SK-N-SH (cell line): ENCODE measurements at regions not wholly inside any gene's neighbourhood (a gene's known extent, or its start where the extent isn't known, plus 50 kb on each side); places are given as distances from the start of the nearest gene placed in this dataset.

Experiments
- CTCF ChIA-PET: fragments of 300-600, 350-600 bp; formaldehyde crosslinking; extraction: SDS; loops from one replicate; lab custom pipeline; 2021; lab: Yijun Ruan, JAX
- POLR2A ChIA-PET: fragments of 350-600 bp; sonication (Branson Sonifier 250); formaldehyde crosslinking; extraction: SDS; loops from one replicate; lab custom pipeline; 2020; ENCODE audit warnings: antibody characterized with exemption, inconsistent platforms; lab: Yijun Ruan, JAX
- DNase-seq: peaks from one replicate; pipeline ENCODE4 v3.0.0; 2012
- H2AFZ ChIP-seq: fragments of 200-600 bp; sonication (generic); 2 replicates; pipeline ENCODE4 v1.8.1; 2016; ENCODE audit warnings: antibody characterized with exemption, mild to moderate bottlenecking, low read depth
- H3F3A ChIP-seq: fragments of 200-600 bp; sonication (generic); replicated peaks from 2 replicates; pipeline ENCODE3; 2016; ENCODE audit warnings: antibody characterized with exemption, mild to moderate bottlenecking; ENCODE audit not compliant: insufficient read depth
- H3K27ac ChIP-seq, 2 experiments: fragments of 200-500 bp in 1 of 2; fragments of 200-600 bp in 1 of 2; sonication (Bioruptor generic) in 1 of 2; sonication (generic), shearing (Covaris generic) in 1 of 2; 2 replicates each; pipeline versions ENCODE4 v1.5.1 to v1.6.1; 2014 to 2016; ENCODE audit warnings: low read depth in 2 of 2, inconsistent platforms in 1 of 2, low read length in 1 of 2, mild to moderate bottlenecking in 1 of 2, mixed read lengths in 1 of 2
- H3K27me3 ChIP-seq: fragments of 200-600 bp; sonication (generic), shearing (Covaris generic); 2 replicates; pipeline ENCODE4 v1.6.1; 2016; ENCODE audit warnings: mixed run types; ENCODE audit not compliant: insufficient read depth
- H3K36me3 ChIP-seq, 2 experiments: fragments of 200-500 bp in 1 of 2; fragments of 200-600 bp in 1 of 2; sonication (Bioruptor generic) in 1 of 2; sonication (generic) in 1 of 2; replicated peaks in 1 of 2; 2 replicates each; pipeline versions ENCODE3 to v1.5.1; 2014 to 2016; ENCODE audit warnings: low read length in 1 of 2, mild to moderate bottlenecking in 1 of 2; ENCODE audit not compliant: insufficient read depth in 2 of 2, control insufficient read depth in 1 of 2
- H3K4me1 ChIP-seq, 2 experiments: fragments of 200-500 bp in 1 of 2; fragments of 200-600 bp in 1 of 2; sonication (Bioruptor generic) in 1 of 2; sonication (generic), shearing (Covaris generic) in 1 of 2; 2 replicates each; pipeline versions ENCODE4 v1.5.1 to v1.6.1; 2014 to 2016; ENCODE audit warnings: low read depth in 1 of 2, low read length in 1 of 2, mixed run types in 1 of 2; ENCODE audit not compliant: insufficient read depth in 2 of 2, control insufficient read depth in 1 of 2
- H3K4me2 ChIP-seq: fragments of 200-600 bp; sonication (generic), shearing (Covaris generic); 2 replicates; pipeline ENCODE4 v1.6.1; 2017; ENCODE audit warnings: mixed run types
- H3K4me3 ChIP-seq, 2 experiments: fragments of 200-500 bp in 1 of 2; fragments of 200-600 bp in 1 of 2; sonication (Bioruptor generic) in 1 of 2; sonication (generic), shearing (Covaris generic) in 1 of 2; 2 replicates each; pipeline versions ENCODE4 v1.5.1 to v1.8.1; 2014 to 2016; ENCODE audit warnings: low read depth in 2 of 2, inconsistent platforms in 1 of 2, low read length in 1 of 2, mild to moderate bottlenecking in 1 of 2, mixed read lengths in 1 of 2, moderate library complexity in 1 of 2
- H3K79me2 ChIP-seq: fragments of 200-600 bp; sonication (generic); 2 replicates; pipeline ENCODE4 v1.8.1; 2017; ENCODE audit warnings: mild to moderate bottlenecking; ENCODE audit not compliant: insufficient read depth
- H3K9ac ChIP-seq: fragments of 200-600 bp; sonication (generic); 2 replicates; pipeline ENCODE4 v1.6.1; 2017; ENCODE audit warnings: mixed run types
- H3K9me2 ChIP-seq: fragments of 200-600 bp; sonication (generic); 2 replicates; pipeline ENCODE4 v1.6.1; 2017; ENCODE audit warnings: mixed run types
- H3K9me3 ChIP-seq: fragments of 200-600 bp; sonication (generic); 2 replicates; pipeline ENCODE4 v1.6.1; 2017; ENCODE audit warnings: mixed run types, mild to moderate bottlenecking, moderate library complexity
- H4K20me1 ChIP-seq: fragments of 200-600 bp; sonication (generic); 2 replicates; pipeline ENCODE4 v1.6.1; 2017; ENCODE audit warnings: mild to moderate bottlenecking, mixed run types; ENCODE audit not compliant: insufficient read depth
- CHD2 ChIP-seq: fragments of 150-350 bp; IDR thresholded peaks from 2 replicates; pipeline ENCODE4 v1.6.1; 2018; ENCODE audit warnings: low read length; ENCODE audit not compliant: partially characterized antibody
- FOSL2 ChIP-seq: IDR thresholded peaks from 2 replicates; pipeline ENCODE4 v1.4.0; 2012; ENCODE audit warnings: low read depth, mild to moderate bottlenecking, moderate library complexity, borderline replicate concordance
- FOXJ3 ChIP-seq: sonication (generic); formaldehyde crosslinking; IDR thresholded peaks from 2 replicates; pipeline ENCODE4 v1.5.1; 2020; ENCODE audit warnings: mild to moderate bottlenecking, missing genetic modification reagents
- GABPA ChIP-seq: IDR thresholded peaks from 2 replicates; pipeline ENCODE4 v1.4.0; 2012; ENCODE audit warnings: low read depth, mild to moderate bottlenecking
- JUND ChIP-seq: IDR thresholded peaks from 2 replicates; pipeline ENCODE4 v1.4.0; 2012
- MXI1 ChIP-seq: IDR thresholded peaks from 2 replicates; pipeline ENCODE4 v1.6.1; 2012; ENCODE audit warnings: mild to moderate bottlenecking, low read depth, low read length, improper control_type of control experiment
- NFIC ChIP-seq: IDR thresholded peaks from 2 replicates; pipeline ENCODE4 v1.4.0; 2012; ENCODE audit warnings: borderline replicate concordance
- POLR2AphosphoS5 ChIP-seq: IDR thresholded peaks from 2 replicates; pipeline ENCODE4 v1.6.1; 2012; ENCODE audit warnings: low read depth, low read length
- RAD21 ChIP-seq: IDR thresholded peaks from 2 replicates; pipeline ENCODE4 v1.6.1; 2012; ENCODE audit warnings: mild to moderate bottlenecking, low read length
- RCOR1 ChIP-seq: fragments of 150-350 bp; IDR thresholded peaks from 2 replicates; pipeline ENCODE4 v1.6.1; 2017; ENCODE audit warnings: antibody characterized with exemption, low read length
- RFX5 ChIP-seq: IDR thresholded peaks from 2 replicates; pipeline ENCODE4 v1.6.1; 2012; ENCODE audit warnings: mild to moderate bottlenecking, improper control_type of control experiment, low read length
- RXRA ChIP-seq: IDR thresholded peaks from 2 replicates; pipeline ENCODE4 v1.4.0; 2012; ENCODE audit warnings: low read depth, mild to moderate bottlenecking, borderline replicate concordance
- SIN3A ChIP-seq: IDR thresholded peaks from 2 replicates; pipeline ENCODE4 v1.6.1; 2012; ENCODE audit warnings: low read depth, mild to moderate bottlenecking, low read length, moderate library complexity, borderline replicate concordance
- TAF1 ChIP-seq: IDR thresholded peaks from 2 replicates; pipeline ENCODE4 v1.6.1; 2012; ENCODE audit warnings: low read depth, mild to moderate bottlenecking, low read length, moderate library complexity, borderline replicate concordance
- TCF12 ChIP-seq: IDR thresholded peaks from 2 replicates; pipeline ENCODE4 v1.4.0; 2012
- WGBS: methylation state at CpG from one replicate; pipeline ENCODE4 v1.1.6; 2017; ENCODE audit warnings: low lambda C conversion rate; 5-methylcytosine and 5-hydroxymethylcytosine counted together
- TF ChIP-seq, protein P1 (sequence below): fragments of 150-350 bp; IDR thresholded peaks from 2 replicates; pipeline ENCODE4 v1.6.1; 2017; ENCODE audit warnings: antibody characterized with exemption, low read length, low read depth, borderline replicate concordance
- TF ChIP-seq, protein P2 (sequence below): fragments of 200-600 bp; sonication (generic); IDR thresholded peaks from 2 replicates; pipeline ENCODE4 v1.6.1; 2017; ENCODE audit warnings: antibody characterized with exemption, mild to moderate bottlenecking, moderate library complexity
- TF ChIP-seq, protein P3 (sequence below): fragments of 150-350 bp; IDR thresholded peaks from 2 replicates; pipeline ENCODE4 v1.6.1; 2016; ENCODE audit warnings: mild to moderate bottlenecking, low read depth, low read length
- TF ChIP-seq, protein P4 (sequence below): IDR thresholded peaks from 2 replicates; pipeline ENCODE4 v1.4.0; 2012; ENCODE audit warnings: low read depth

DNA sequence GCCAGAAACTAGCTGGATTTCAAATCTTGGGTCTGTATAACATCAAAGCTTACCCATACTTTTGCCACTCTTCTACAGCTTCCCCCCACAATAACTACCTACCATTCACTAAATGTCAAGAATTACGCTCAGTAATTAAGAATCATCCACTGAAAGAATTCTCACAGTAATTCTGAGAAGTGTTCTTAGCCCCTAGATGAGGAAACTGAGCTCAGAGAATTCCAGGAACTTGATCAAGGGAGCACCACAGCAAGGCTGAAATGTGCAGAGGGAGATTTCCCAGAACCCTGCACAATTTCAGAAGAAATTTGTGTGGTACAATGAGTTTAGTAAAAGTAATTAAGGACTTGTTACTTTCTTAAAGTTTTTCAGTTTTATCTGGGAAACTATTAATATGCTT lies 194.5 kb upstream of the STK17B start (continued):
- TF ChIP-seq, protein P1, sequence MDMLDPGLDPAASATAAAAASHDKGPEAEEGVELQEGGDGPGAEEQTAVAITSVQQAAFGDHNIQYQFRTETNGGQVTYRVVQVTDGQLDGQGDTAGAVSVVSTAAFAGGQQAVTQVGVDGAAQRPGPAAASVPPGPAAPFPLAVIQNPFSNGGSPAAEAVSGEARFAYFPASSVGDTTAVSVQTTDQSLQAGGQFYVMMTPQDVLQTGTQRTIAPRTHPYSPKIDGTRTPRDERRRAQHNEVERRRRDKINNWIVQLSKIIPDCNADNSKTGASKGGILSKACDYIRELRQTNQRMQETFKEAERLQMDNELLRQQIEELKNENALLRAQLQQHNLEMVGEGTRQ: no peak
- TF ChIP-seq POLR2AphosphoS5 (no peak), NFIC (no peak), TCF12 (no peak), CHD2 (no peak), RFX5 (no peak), FOXJ3 (no peak), RXRA (no peak), MXI1 (no peak)
- TF ChIP-seq, protein P2, sequence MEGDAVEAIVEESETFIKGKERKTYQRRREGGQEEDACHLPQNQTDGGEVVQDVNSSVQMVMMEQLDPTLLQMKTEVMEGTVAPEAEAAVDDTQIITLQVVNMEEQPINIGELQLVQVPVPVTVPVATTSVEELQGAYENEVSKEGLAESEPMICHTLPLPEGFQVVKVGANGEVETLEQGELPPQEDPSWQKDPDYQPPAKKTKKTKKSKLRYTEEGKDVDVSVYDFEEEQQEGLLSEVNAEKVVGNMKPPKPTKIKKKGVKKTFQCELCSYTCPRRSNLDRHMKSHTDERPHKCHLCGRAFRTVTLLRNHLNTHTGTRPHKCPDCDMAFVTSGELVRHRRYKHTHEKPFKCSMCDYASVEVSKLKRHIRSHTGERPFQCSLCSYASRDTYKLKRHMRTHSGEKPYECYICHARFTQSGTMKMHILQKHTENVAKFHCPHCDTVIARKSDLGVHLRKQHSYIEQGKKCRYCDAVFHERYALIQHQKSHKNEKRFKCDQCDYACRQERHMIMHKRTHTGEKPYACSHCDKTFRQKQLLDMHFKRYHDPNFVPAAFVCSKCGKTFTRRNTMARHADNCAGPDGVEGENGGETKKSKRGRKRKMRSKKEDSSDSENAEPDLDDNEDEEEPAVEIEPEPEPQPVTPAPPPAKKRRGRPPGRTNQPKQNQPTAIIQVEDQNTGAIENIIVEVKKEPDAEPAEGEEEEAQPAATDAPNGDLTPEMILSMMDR: no peak

DNA sequence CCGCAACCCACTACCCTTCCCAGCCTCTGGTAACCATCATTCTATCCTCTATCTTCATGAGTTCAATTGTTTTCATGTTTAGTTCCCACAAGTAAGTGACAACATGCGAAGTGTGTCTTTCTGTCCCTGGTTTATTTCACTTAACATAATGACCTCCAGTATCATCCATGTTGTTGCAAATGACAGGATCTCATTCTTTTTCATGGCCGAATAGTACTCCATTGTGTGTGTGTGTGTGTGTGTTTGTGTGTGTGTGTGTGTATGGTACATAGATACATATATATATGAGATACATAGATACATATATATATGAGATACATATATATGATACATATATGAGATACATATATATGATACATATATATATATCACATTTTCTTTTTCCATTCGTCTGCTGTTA lies 196.3 kb upstream of the STK17B start:
- WGBS: 90% methylated on average over 4 of the region's 4 CpGs
- POLR2A ChIA-PET: no interaction called here

DNA sequence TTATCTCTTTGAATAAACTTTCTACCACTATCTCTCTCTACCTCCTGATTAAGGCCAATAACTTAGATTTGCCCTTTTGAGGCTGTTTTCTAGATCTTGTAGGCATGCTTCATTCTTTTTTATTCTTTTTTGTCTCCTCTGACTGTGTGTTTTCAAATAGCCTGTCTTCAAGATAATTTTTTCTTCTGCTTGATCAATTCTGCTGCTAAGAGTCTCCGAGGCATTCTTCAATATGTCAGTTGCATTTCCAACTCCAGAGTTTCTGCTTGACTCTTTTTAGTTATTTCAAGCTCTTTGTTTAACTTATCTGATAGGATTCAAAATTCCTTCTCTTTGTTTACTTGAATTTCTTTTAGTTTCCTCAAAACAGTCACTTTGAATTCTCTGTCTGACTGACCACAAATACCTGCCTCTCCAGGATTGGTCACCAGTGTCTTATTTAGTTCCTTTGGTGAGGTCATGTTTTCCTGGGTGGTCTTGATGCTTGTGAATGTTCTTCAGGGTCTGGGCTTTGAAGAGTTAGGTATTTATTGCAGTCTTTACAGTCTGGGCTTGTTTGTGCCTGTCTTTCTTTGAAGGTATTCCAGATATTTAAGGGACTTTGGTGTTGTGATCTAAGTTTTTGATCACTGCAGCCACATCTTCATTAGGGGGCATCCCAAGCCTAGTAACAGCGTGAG lies 197.3 kb upstream of the STK17B start:
- H3K27me3 ChIP-seq: no peaks in the 10 kb centered on the region
- no peak overlapping the region for H3K4me2 ChIP-seq
- no peaks in the 10 kb centered on the region for H3K9me2 ChIP-seq
- no peaks in the 10 kb centered on the region for H3K9me3 ChIP-seq
- no peaks in the 10 kb centered on the region for H3K36me3 ChIP-seq
- no peak overlapping the region for H3K9ac ChIP-seq
- no peak overlapping the region for H3K27ac ChIP-seq
- no peaks in the 10 kb centered on the region; a peak in 2 of 4 replicates for H3K4me1 ChIP-seq
- no peaks in the 10 kb centered on the region for H3K79me2 ChIP-seq
- no peak for DNase-seq
- H3F3A ChIP-seq: no peaks in the 10 kb centered on the region
- no peaks in the 10 kb centered on the region for H4K20me1 ChIP-seq
- CTCF ChIA-PET: interaction anchor here (1.9 kb wide), 1 partner anchor 32 kb away, joined by 5 read pairs; no protein-coding TSS in a partner anchor
- H2AFZ ChIP-seq: no peak overlapping the region
- WGBS: 72% methylated on average over 2 of the region's 2 CpGs
- POLR2A ChIA-PET: no interaction called here
- H3K4me3 ChIP-seq: no peak overlapping the region
- TF ChIP-seq FOSL2 (no peak), JUND (no peak), POLR2AphosphoS5 (no peak), RCOR1 (no peak), GABPA (no peak), RAD21 (no peak), SIN3A (no peak)
- TF ChIP-seq, protein P3, sequence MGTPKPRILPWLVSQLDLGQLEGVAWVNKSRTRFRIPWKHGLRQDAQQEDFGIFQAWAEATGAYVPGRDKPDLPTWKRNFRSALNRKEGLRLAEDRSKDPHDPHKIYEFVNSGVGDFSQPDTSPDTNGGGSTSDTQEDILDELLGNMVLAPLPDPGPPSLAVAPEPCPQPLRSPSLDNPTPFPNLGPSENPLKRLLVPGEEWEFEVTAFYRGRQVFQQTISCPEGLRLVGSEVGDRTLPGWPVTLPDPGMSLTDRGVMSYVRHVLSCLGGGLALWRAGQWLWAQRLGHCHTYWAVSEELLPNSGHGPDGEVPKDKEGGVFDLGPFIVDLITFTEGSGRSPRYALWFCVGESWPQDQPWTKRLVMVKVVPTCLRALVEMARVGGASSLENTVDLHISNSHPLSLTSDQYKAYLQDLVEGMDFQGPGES: no peak
- TF ChIP-seq, protein P4, sequence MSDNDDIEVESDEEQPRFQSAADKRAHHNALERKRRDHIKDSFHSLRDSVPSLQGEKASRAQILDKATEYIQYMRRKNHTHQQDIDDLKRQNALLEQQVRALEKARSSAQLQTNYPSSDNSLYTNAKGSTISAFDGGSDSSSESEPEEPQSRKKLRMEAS: no peak

More for the DNA sequence above, 196.3 kb upstream of the STK17B start:
- Histone ChIP-seq H3F3A (no peaks in the 10 kb centered on the region), H2AFZ (no peak overlapping the region), H3K4me2 (no peak overlapping the region), H3K4me1 (no peaks in the 10 kb centered on the region; a peak in 2 of 4 replicates), H3K9ac (no peak overlapping the region), H3K9me2 (no peaks in the 10 kb centered on the region), H3K79me2 (no peaks in the 10 kb centered on the region), H3K27ac (no peak overlapping the region), H3K27me3 (no peaks in the 10 kb centered on the region), H3K36me3 (no peaks in the 10 kb centered on the region), H3K9me3 (no peaks in the 10 kb centered on the region), H4K20me1 (no peaks in the 10 kb centered on the region), H3K4me3 (no peak overlapping the region)
- no peak for DNase-seq
- TF ChIP-seq TAF1 (no peak), GABPA (no peak), CHD2 (no peak)
- CTCF ChIA-PET: no interaction called here
